ENCODE measurements at regions not wholly inside any gene's neighbourhood (a gene's known extent, or its start where the extent isn't known, plus 50 kb on each side); places are given as distances from the start of the nearest gene placed in this dataset.

- TF ChIP-seq ZNF274 (IDR thresholded peaks at IDR 0.05; ENCODE audit: low read depth, low read length): no peak
- no peak overlapping the region for H3K4me3 ChIP-seq (ENCODE audit: low read length)
Observed at GRCh38 chr20:24745617-24746350, 203.3 kb upstream of the CST7 start.

DNA sequence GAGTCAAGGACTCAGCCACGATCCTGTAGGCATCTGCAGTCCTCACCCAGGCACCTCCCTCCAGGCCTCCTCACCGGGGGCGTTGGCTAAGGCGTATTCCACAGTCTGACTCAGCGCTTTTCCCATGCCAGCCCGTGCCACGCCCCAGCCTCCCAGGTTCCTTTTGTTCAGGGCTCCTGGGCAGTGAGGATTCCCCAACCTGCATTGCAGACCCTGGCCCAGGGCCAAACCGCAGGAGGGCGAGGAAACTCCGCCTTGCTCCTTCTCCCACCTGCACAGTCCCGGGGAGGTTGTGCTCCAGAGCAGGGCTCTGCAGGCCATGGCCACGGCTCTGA lies 202.8 kb upstream of the CST7 start:
- H3K4me3 ChIP-seq (ENCODE audit: low read length): no peak overlapping the region
- no peak for TF ChIP-seq ZNF274 (IDR thresholded peaks at IDR 0.05; ENCODE audit: low read depth, low read length)

DNA sequence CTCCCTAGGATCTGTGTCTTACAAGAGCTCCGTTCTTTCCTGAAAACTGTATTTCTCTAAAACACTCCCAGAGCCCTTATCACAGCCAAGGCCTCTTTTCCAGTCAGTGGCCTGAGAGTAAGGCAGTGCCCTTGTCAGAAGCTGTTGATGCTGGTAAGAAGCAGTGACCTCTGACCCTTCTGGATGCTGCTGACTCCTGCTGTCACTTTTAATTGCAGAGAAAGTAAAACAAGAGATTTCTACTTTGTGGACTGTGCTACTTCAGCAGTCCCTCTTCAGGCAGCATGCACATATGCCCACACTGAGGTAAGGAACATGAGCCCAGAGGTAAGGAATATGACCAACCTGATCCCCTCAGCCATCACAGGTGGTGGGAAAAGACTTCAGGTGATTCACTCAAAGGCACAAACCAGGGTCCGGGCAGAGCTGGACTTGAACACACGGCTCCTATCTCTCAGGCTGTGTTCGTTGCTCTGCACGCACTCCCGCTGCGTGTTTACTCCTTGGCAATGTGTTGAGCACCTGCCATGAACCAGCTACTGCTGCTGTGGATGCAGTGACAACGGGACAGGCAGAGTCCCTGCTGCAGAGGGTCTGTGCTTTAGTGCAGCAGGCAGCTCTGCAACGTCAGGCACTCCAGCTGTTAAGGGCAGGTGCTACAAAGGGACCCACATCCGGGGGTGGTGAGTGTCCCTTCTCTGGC lies 201.9 kb upstream of the CST7 start:
- TF ChIP-seq ZNF274 (IDR thresholded peaks at IDR 0.05; ENCODE audit: low read depth, low read length): no peak

DNA sequence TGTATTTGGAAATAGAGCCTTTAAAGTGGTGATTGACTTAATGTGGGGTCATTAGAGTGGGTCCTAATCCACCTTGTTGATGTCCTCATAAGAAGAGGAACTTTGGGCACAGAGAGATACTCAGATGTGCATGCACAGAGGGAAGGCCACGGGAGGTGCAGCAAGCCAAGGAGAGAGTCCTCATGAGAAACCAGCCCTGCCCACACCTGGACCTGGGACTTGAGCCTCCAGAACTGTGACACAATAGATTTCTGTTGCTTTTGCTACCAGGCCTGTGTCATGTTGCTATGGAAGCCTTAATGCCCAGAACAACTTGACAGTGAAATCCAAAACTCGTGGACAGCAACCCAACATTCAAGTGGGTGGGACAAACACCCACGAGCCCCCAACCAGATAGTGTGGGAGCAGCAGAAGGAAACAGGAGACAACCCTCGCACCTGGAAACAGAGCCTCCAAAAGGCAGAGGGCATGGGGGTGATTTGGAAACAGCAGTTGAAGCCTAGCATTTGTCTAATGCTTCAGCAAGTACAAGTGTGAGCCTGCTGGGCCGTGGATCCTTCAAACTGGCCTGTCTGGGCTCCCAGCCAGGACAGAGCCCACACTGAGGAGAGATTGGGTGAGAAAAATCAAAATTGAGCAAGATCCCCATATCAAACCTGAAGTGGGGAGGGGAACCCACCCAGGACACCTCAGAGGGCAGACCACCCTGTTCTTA lies 201.0 kb upstream of the CST7 start:
- TF ChIP-seq ZNF274 (IDR thresholded peaks at IDR 0.05; ENCODE audit: low read depth, low read length): no peak
- H3K4me3 ChIP-seq (ENCODE audit: low read length): no peak overlapping the region

More for the DNA sequence above, 201.9 kb upstream of the CST7 start:
- no peak overlapping the region for H3K4me3 ChIP-seq (ENCODE audit: low read length)

DNA sequence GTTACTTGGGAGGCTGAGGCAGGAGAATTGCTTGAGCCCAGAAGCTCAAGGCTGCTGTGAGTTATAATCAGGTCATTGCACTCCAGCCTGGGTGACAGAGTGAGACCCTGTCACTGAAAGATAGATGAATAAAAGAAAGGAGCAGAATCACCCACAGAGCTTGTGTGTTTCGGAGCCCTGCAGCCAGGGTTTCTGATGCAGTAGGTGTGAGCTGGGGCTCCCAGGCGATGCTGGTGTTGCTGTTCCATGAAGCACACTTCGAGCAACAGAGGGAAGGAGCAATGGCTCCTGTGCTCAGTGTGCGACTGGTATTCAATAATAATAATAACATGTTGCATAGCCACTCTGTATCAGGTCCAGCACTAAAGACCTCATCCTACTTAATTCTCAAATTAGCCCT lies 197.5 kb upstream of the CST7 start:
- no peak for TF ChIP-seq ZNF274 (IDR thresholded peaks at IDR 0.05; ENCODE audit: low read depth, low read length)
- H3K4me3 ChIP-seq (ENCODE audit: low read length): no peak overlapping the region

- no peak overlapping the region for H3K4me3 ChIP-seq (ENCODE audit: low read length)
- TF ChIP-seq ZNF274 (IDR thresholded peaks at IDR 0.05; ENCODE audit: low read depth, low read length): no peak
Observed at GRCh38 chr20:24752612-24753011, 196.5 kb upstream of the CST7 start.

- TF ChIP-seq ZNF274 (IDR thresholded peaks at IDR 0.05; ENCODE audit: low read depth, low read length): no peak
Observed at GRCh38 chr20:24753130-24753529, 195.9 kb upstream of the CST7 start.

DNA sequence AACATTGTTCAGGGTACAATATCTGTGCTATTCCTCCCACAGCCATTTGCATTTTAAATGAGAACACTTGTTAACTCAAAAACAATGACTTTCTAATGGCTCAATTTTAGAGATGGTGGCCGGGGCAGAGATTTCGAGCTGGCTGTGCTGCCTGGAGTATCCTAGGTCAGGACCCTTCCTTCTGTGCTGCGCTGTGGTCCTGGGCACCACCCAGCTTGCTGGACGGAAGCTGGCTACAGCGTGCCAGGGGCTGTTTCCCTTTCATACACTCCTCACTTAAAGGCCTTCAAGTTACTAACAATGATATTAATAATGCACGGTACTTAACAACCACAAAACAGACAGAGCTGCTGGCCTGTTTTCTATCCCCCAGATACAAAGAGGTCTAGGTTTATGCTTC lies 194.4 kb upstream of the CST7 start:
- TF ChIP-seq ZNF274 (IDR thresholded peaks at IDR 0.05; ENCODE audit: low read depth, low read length): no peak
- H3K4me3 ChIP-seq (ENCODE audit: low read length): no peak overlapping the region

More at GRCh38 chr20:24753130-24753529, 195.9 kb upstream of the CST7 start:
- no peak overlapping the region for H3K4me3 ChIP-seq (ENCODE audit: low read length)

- no peak overlapping the region for H3K4me3 ChIP-seq (ENCODE audit: low read length)
- no peak for TF ChIP-seq ZNF274 (IDR thresholded peaks at IDR 0.05; ENCODE audit: low read depth, low read length)
Observed at GRCh38 chr20:24755411-24755922, 193.6 kb upstream of the CST7 start.

DNA sequence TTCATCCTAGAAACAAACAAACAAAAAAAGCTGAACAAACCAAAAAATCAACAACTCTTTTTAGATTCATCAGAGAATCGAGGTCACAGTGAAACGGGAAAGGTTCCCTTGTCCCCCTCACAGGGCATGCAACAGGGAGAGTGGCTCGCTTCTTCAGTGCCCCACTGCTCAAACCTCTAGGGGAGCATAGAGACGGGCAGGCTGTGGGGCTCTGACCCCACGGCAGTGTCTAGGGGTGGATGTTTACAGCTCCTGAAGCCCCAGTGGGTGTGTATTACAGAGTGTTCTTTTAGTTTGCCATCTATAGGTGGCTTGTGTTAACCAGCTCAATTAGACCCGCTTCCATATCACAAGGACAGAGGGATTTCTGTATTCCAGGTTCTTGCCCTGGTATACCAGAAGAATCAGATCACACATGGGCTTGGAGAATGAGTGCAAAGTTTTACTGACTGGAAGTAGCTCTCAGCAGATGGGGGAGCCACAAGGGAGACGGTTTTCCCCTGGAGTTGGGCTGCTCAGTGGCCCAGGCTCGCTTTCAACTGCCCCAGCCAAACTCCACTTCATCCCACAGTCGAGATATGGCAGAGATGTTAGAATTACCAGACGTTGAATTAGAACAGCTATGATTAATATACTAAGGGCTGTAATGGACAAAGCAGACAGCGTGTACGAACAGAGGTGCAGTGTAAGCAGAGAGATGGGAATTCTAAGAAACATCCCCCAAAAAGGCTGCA lies 192.6 kb upstream of the CST7 start:
- TF ChIP-seq ZNF274 (IDR thresholded peaks at IDR 0.05; ENCODE audit: low read depth, low read length): no peak
- H3K4me3 ChIP-seq (ENCODE audit: low read length): no peak overlapping the region

DNA sequence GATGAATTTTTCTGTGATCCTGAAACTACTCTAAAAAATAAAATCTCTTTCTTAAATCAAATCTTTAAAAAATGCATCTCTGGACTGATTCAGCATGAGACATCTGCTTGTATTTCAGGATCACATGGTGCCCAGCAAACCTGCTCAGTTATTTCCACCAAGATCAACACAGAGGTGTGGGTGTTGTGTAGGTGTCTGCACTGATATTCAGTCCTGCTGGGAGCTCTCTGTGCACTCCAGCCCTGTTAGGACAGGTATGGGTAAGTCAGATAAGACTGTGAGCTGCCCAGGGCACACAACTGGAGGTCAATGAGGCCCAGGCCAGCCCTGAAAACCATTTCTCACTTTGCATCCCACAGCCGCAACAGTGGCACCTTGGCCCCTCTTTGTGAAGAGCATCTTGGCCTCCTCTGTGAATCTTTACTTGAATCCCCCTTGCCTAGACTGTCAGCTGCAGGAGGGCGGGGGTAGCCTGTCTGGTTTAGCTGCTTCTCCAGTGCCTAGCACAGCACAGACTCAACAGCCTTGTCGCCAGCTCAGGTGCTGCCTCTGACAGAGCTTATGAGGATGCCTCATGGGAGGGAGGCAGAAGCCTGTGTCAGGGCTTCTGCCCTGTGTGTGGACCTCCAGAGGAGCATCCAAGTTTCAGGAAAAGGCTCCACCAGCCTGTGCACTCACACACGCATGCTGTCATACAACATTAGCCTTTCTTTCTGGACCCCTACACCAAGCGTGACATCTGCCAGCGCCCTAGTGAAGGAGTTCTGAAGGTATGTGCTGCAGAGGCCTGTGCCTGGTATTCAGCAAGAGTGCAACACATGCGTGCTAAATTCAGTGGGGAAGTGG lies 187.6 kb upstream of the CST7 start:
- no peak for TF ChIP-seq ZNF274 (IDR thresholded peaks at IDR 0.05; ENCODE audit: low read depth, low read length)
- no peak overlapping the region for H3K4me3 ChIP-seq (ENCODE audit: low read length)

DNA sequence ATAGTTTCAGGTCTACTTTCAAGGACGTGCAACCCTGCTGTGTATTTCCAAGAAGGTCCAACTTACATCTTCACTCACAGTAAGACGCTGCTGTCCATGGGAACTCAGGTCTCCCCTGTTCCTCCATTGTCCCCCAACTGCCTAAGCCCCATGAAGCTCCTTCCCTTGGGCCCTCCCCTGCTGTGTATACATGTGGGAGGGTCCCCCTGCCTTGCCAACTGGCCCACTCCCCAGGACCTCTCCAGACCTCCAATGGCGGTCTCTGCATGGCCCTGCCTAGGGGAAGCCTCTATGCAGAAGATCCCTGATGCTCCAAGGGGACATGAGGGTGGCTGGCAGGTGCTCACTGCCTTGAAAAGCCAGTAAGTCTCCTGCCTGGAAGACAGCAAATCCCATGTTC lies 186.7 kb upstream of the CST7 start:
- no peak overlapping the region for H3K4me3 ChIP-seq (ENCODE audit: low read length)
- TF ChIP-seq ZNF274 (IDR thresholded peaks at IDR 0.05; ENCODE audit: low read depth, low read length): no peak

GRCh38 chr20:24762791-24763350 lies 186.2 kb upstream of the CST7 start:
- no peak overlapping the region for H3K4me3 ChIP-seq (ENCODE audit: low read length)
- TF ChIP-seq ZNF274 (IDR thresholded peaks at IDR 0.05; ENCODE audit: low read depth, low read length): no peak
